Neural cell (in vitro differentiated cells): ENCODE measurements at regions not wholly inside any gene's neighbourhood (a gene's known extent, or its start where the extent isn't known, plus 50 kb on each side); places are given as distances from the start of the nearest gene placed in this dataset.

Source experiments
- H2AFZ ChIP-seq: fragments of 200-600, 300-800 bp; sonication (generic), shearing (Covaris generic); 2 replicates; pipeline ENCODE4 v1.6.0; 2014; ENCODE audit warnings: low read depth, mild to moderate bottlenecking, antibody characterized with exemption, low read length, moderate library complexity
- H3F3A ChIP-seq: fragments of 200-600 bp; shearing (Covaris generic); 2 replicates; pipeline ENCODE4 v1.6.1; 2016; ENCODE audit warnings: mild to moderate bottlenecking, moderate library complexity, mixed read lengths, antibody characterized with exemption, low read length; ENCODE audit not compliant: insufficient read depth, poor library complexity, severe bottlenecking
- H3K27ac ChIP-seq: fragments of 200-600, 300-800 bp; sonication (generic), shearing (Covaris generic); 2 replicates; pipeline ENCODE4 v1.5.1; 2014; ENCODE audit warnings: mild to moderate bottlenecking, low read length, moderate library complexity
- H3K27me3 ChIP-seq: fragments of 300-800, 200-600 bp; sonication (generic), shearing (Covaris generic); 2 replicates; pipeline ENCODE4 v1.6.0; 2014; ENCODE audit warnings: mild to moderate bottlenecking, low read depth, low read length, moderate library complexity; ENCODE audit not compliant: insufficient read depth
- H3K36me3 ChIP-seq: fragments of 300-800, 200-600 bp; sonication (generic), shearing (Covaris generic); 2 replicates; pipeline ENCODE4 v1.5.1; 2014; ENCODE audit warnings: mild to moderate bottlenecking, antibody characterized with exemption, low read length, moderate library complexity; ENCODE audit not compliant: insufficient read depth
- H3K4me2 ChIP-seq: fragments of 300-800, 200-600 bp; sonication (generic), shearing (Covaris generic); 2 replicates; pipeline ENCODE4 v1.6.0; 2014; ENCODE audit warnings: mild to moderate bottlenecking, low read length
- H3K4me3 ChIP-seq: fragments of 300-800, 200-600 bp; sonication (generic), shearing (Covaris generic); 2 replicates; pipeline ENCODE4 v1.5.1; 2014; ENCODE audit warnings: mild to moderate bottlenecking, low read length, moderate library complexity
- H3K79me2 ChIP-seq: fragments of 200-600 bp; shearing (Covaris generic); replicated peaks from 2 replicates; pipeline ENCODE4 v1.6.0; 2014; ENCODE audit warnings: mild to moderate bottlenecking, low read length, moderate library complexity; ENCODE audit not compliant: insufficient read depth
- H3K9ac ChIP-seq: fragments of 300-800, 200-600 bp; sonication (generic), shearing (Covaris generic); 2 replicates; pipeline ENCODE4 v1.6.1; 2016; ENCODE audit warnings: mild to moderate bottlenecking, low read length, mixed read lengths
- H3K9me2 ChIP-seq: fragments of 200-600 bp; shearing (Covaris generic); 2 replicates; pipeline ENCODE4 v1.6.1; 2016; ENCODE audit warnings: mild to moderate bottlenecking, low read length, mixed read lengths; ENCODE audit not compliant: insufficient read depth
- H3K9me3 ChIP-seq: fragments of 200-600, 300-800 bp; sonication (generic), shearing (Covaris generic); 2 replicates; pipeline ENCODE4 v1.6.1; 2016; ENCODE audit warnings: mild to moderate bottlenecking, mixed run types, low read length, moderate library complexity, mixed read lengths
- H4K20me1 ChIP-seq: fragments of 200-600 bp; shearing (Covaris generic); 2 replicates; pipeline ENCODE4 v1.6.1; 2016; ENCODE audit warnings: mild to moderate bottlenecking, mixed run types; ENCODE audit not compliant: insufficient read depth
- CTCF ChIP-seq: fragments of 450-650 bp; IDR thresholded peaks from 2 replicates; pipeline ENCODE4 v1.5.1; 2014; ENCODE audit warnings: antibody characterized with exemption, mild to moderate bottlenecking, moderate library complexity; ENCODE audit not compliant: poor library complexity, severe bottlenecking
- EP300 ChIP-seq: fragments of 450-650 bp; conservative IDR thresholded peaks from 2 replicates; pipeline ENCODE4 v1.6.1; 2014; ENCODE audit warnings: antibody characterized with exemption, mild to moderate bottlenecking, moderate library complexity; ENCODE audit not compliant: poor library complexity, severe bottlenecking
- EZH2 ChIP-seq: fragments of 200-600, 300-800 bp; shearing (Covaris generic), sonication (generic); IDR thresholded peaks from 2 replicates; pipeline ENCODE4 v1.6.1; 2014; ENCODE audit warnings: antibody characterized with exemption, low read length, borderline replicate concordance, mild to moderate bottlenecking; ENCODE audit not compliant: insufficient read depth, poor library complexity, severe bottlenecking
- MXI1 ChIP-seq: fragments of 450-650 bp; conservative IDR thresholded peaks from 2 replicates; pipeline ENCODE4 v1.6.1; 2014; ENCODE audit warnings: antibody characterized with exemption, mild to moderate bottlenecking; ENCODE audit not compliant: poor library complexity, severe bottlenecking
- POLR2AphosphoS5 ChIP-seq: IDR thresholded peaks from 2 replicates; pipeline ENCODE4 v1.6.1; 2012
- RAD21 ChIP-seq: fragments of 450-650 bp; conservative IDR thresholded peaks from 2 replicates; pipeline ENCODE4 v1.6.1; 2014; ENCODE audit warnings: antibody characterized with exemption, mild to moderate bottlenecking, moderate library complexity
- SMC3 ChIP-seq: fragments of 450-650 bp; conservative IDR thresholded peaks from 2 replicates; pipeline ENCODE4 v1.6.1; 2014; ENCODE audit warnings: antibody characterized with exemption, mild to moderate bottlenecking, moderate library complexity; ENCODE audit not compliant: poor library complexity
- TAF1 ChIP-seq: IDR thresholded peaks from 2 replicates; pipeline ENCODE4 v1.6.1; 2012; ENCODE audit warnings: low read depth
- TF ChIP-seq, protein P1 (sequence below): IDR thresholded peaks from 2 replicates; pipeline ENCODE4 v1.6.1; 2012; ENCODE audit warnings: borderline replicate concordance

DNA sequence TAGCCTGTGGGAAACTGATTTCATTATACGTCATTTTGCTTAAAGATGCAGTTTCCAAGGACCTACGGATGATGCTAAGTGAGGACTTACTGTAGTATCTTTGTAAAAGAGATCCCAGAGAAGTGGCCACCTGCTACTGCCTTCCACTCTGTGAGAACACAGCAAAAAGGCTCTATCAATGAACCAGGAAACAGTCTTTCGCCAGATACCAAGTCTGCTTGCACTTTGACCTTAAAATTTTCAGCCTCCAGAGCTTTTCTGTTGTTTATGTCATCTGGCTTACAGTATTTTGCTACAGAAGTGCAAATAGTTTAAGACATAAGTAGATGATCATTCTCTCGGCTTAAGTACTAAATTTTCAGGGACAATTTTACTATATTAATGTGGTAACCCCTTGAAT is 847.9 kb upstream of the CHAC2 start:
- no peaks in the 10 kb centered on the region for H3F3A ChIP-seq
- TF ChIP-seq POLR2AphosphoS5 = no peak
- TF ChIP-seq RAD21 = no peak
- no peak for TF ChIP-seq CTCF
- TF ChIP-seq, protein P1, sequence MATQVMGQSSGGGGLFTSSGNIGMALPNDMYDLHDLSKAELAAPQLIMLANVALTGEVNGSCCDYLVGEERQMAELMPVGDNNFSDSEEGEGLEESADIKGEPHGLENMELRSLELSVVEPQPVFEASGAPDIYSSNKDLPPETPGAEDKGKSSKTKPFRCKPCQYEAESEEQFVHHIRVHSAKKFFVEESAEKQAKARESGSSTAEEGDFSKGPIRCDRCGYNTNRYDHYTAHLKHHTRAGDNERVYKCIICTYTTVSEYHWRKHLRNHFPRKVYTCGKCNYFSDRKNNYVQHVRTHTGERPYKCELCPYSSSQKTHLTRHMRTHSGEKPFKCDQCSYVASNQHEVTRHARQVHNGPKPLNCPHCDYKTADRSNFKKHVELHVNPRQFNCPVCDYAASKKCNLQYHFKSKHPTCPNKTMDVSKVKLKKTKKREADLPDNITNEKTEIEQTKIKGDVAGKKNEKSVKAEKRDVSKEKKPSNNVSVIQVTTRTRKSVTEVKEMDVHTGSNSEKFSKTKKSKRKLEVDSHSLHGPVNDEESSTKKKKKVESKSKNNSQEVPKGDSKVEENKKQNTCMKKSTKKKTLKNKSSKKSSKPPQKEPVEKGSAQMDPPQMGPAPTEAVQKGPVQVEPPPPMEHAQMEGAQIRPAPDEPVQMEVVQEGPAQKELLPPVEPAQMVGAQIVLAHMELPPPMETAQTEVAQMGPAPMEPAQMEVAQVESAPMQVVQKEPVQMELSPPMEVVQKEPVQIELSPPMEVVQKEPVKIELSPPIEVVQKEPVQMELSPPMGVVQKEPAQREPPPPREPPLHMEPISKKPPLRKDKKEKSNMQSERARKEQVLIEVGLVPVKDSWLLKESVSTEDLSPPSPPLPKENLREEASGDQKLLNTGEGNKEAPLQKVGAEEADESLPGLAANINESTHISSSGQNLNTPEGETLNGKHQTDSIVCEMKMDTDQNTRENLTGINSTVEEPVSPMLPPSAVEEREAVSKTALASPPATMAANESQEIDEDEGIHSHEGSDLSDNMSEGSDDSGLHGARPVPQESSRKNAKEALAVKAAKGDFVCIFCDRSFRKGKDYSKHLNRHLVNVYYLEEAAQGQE = no peak
- TF ChIP-seq TAF1 = no peak
- TF ChIP-seq EZH2 = no peak
- no peak for TF ChIP-seq MXI1
- TF ChIP-seq EP300 = no peak
- TF ChIP-seq SMC3 = no peak
- H3K9me2 ChIP-seq = no peaks in the 10 kb centered on the region
- no peaks in the 10 kb centered on the region for H3K36me3 ChIP-seq
- H2AFZ ChIP-seq = no peak overlapping the region
- H4K20me1 ChIP-seq = no peaks in the 10 kb centered on the region
- no peak overlapping the region for H3K27ac ChIP-seq
- no peak overlapping the region for H3K4me3 ChIP-seq
- no peaks in the 10 kb centered on the region for H3K9me3 ChIP-seq
- no peak overlapping the region for H3K4me2 ChIP-seq
- no peak overlapping the region for H3K9ac ChIP-seq
- no peaks in the 10 kb centered on the region for H3K27me3 ChIP-seq
- H3K79me2 ChIP-seq = no peaks in the 10 kb centered on the region

- no peaks in the 10 kb centered on the region for H3K36me3 ChIP-seq
- no peak overlapping the region for H3K9ac ChIP-seq
These were observed 849.1 kb upstream of the CHAC2 start for GRCh38 chr2:52918551-52918950.

More at GRCh38 chr2:52918551-52918950, 849.1 kb upstream of the CHAC2 start:
- Histone ChIP-seq H3K4me3 (no peak overlapping the region), H3K4me2 (no peak overlapping the region), H3K79me2 (no peaks in the 10 kb centered on the region), H3K9me2 (no peaks in the 10 kb centered on the region), H3F3A (no peaks in the 10 kb centered on the region), H3K9me3 (no peaks in the 10 kb centered on the region), H4K20me1 (no peaks in the 10 kb centered on the region), H3K27ac (no peak overlapping the region), H2AFZ (no peak overlapping the region), H3K27me3 (no peaks in the 10 kb centered on the region)
- no peak for TF ChIP-seq POLR2AphosphoS5
- no peak for TF ChIP-seq RAD21
- TF ChIP-seq EP300 = no peak
- no peak for TF ChIP-seq CTCF
- no peak for TF ChIP-seq EZH2
- TF ChIP-seq SMC3 = no peak
- TF ChIP-seq, protein P1 = no peak
- TF ChIP-seq MXI1 = no peak
- TF ChIP-seq TAF1 = no peak
